HG03442 (cell line): ENCODE measurements at regions not wholly inside any gene's neighbourhood (a gene's known extent, or its start where the extent isn't known, plus 50 kb on each side); places are given as distances from the start of the nearest gene placed in this dataset.
A peak's percentile ranks its signal among the peaks of the same experiment; 100 is the strongest.

Experiments used
- ATAC-seq: cut with Tn5 transposase; IDR thresholded peaks from one replicate; pipeline ENCODE4 v1.9.1; 2021; ENCODE audit warnings: mild to moderate bottlenecking, moderate library complexity; ENCODE audit not compliant: unreplicated experiment

GRCh38 chr11:87972133-87972532, 203.1 kb downstream of the RAB38 start:
- ATAC-seq: peak; percentile 90

GRCh38 chr11:87971354-87971753, 203.9 kb downstream of the RAB38 start:
- ATAC-seq: no peak

- ATAC-seq: no peak
Measured at GRCh38 chr11:87970762-87971161, 204.5 kb downstream of the RAB38 start.

- ATAC-seq: no peak
Measured at GRCh38 chr11:87967459-87967858, 207.8 kb downstream of the RAB38 start.

- ATAC-seq: no peak
Measured at GRCh38 chr11:87966694-87967093, 208.5 kb downstream of the RAB38 start.

- ATAC-seq: no peak
Measured at GRCh38 chr11:87966216-87966615, 209.0 kb downstream of the RAB38 start.

GRCh38 chr11:87961606-87962005, 213.6 kb downstream of the RAB38 start:
- ATAC-seq: no peak

- ATAC-seq: no peak
Measured at GRCh38 chr11:87957961-87958360, 217.3 kb downstream of the RAB38 start.

GRCh38 chr11:87954476-87954875, 220.8 kb downstream of the RAB38 start:
- no peak for ATAC-seq

- ATAC-seq: no peak
Measured at GRCh38 chr11:87942786-87943185, 232.5 kb downstream of the RAB38 start.

GRCh38 chr11:87934182-87934581, 241.1 kb downstream of the RAB38 start:
- ATAC-seq: no peak

GRCh38 chr11:87926250-87926970, 248.8 kb downstream of the RAB38 start:
- ATAC-seq: peak; percentile 47

- ATAC-seq: no peak
Measured at GRCh38 chr11:87924125-87924524, 251.1 kb downstream of the RAB38 start.

GRCh38 chr11:87917111-87917510, 258.1 kb downstream of the RAB38 start:
- ATAC-seq: no peak

- no peak for ATAC-seq
Measured at GRCh38 chr11:87909178-87909577, 266.1 kb downstream of the RAB38 start.

GRCh38 chr11:87908086-87908485, 267.2 kb downstream of the RAB38 start:
- no peak for ATAC-seq

- no peak for ATAC-seq
Measured at GRCh38 chr11:87903345-87903744, 271.9 kb downstream of the RAB38 start.

- ATAC-seq: no peak
Measured at GRCh38 chr11:87901341-87901740, 273.9 kb downstream of the RAB38 start.

GRCh38 chr11:87897921-87898320, 277.3 kb downstream of the RAB38 start:
- no peak for ATAC-seq

- no peak for ATAC-seq
Measured at GRCh38 chr11:87897071-87897470, 278.2 kb downstream of the RAB38 start.

- ATAC-seq: no peak
Measured at GRCh38 chr11:87894961-87895360, 280.3 kb downstream of the RAB38 start.

GRCh38 chr11:87892291-87892690, 283.0 kb downstream of the RAB38 start:
- ATAC-seq: no peak

GRCh38 chr11:87889126-87889525, 286.1 kb downstream of the RAB38 start:
- ATAC-seq: no peak
